Upper lobe of left lung (tissue), 4 donors: ENCODE measurements at regions not wholly inside any gene's neighbourhood (a gene's known extent, or its start where the extent isn't known, plus 50 kb on each side); places are given as distances from the start of the nearest gene placed in this dataset.
"Not testable (repeated sequence)": the region's sequence is repeated elsewhere in the genome, so short reads cannot be mapped to it uniquely, and the experiment has no call there.

ENCODE experiments used
- CTCF ChIP-seq, 6 experiments: fragments of 450-650 bp in 4 of 6; fragments of 200-600 bp in 2 of 6; sonication (generic) in 2 of 6; IDR thresholded peaks; one replicate each; pipeline ENCODE4 v1.5.1; 2016 to 2019; ENCODE audit warnings: antibody characterized with exemption in 6 of 6
- POLR2A ChIP-seq, 4 donors: fragments of 450-650 bp; IDR thresholded peaks; one replicate each; pipeline ENCODE4 v1.5.1; 2016 to 2017; ENCODE audit warnings: antibody characterized with exemption in 4 of 4, mild to moderate bottlenecking in 2 of 4
- POLR2AphosphoS5 ChIP-seq, 2 donors: sonication (generic); formaldehyde crosslinking; IDR thresholded peaks; one replicate each; pipeline ENCODE4 v1.5.1; 2017; ENCODE audit warnings: antibody characterized with exemption in 2 of 2

GRCh38 chr9:65507897-65508296, 167.8 kb upstream of the ZNG1E start:
- TF ChIP-seq CTCF, POLR2A, POLR2AphosphoS5 (IDR thresholded peaks at IDR 0.05): not testable (repeated sequence)
